Loucy (cell line): ENCODE measurements at regions not wholly inside any gene's neighbourhood (a gene's known extent, or its start where the extent isn't known, plus 50 kb on each side); places are given as distances from the start of the nearest gene placed in this dataset.

Experiments used
- H2AFZ ChIP-seq: fragments of 200-600 bp; sonication (generic); 2 replicates; pipeline ENCODE4 v1.6.0; 2016; ENCODE audit warnings: antibody characterized with exemption, mild to moderate bottlenecking, low read length, moderate library complexity
- H3F3A ChIP-seq: fragments of 200-600 bp; 2 replicates; pipeline ENCODE4 v1.6.0; 2016; ENCODE audit warnings: antibody characterized with exemption, low read depth, mild to moderate bottlenecking
- H3K27me3 ChIP-seq: fragments of 200-600 bp; sonication (generic); 2 replicates; pipeline ENCODE4 v1.6.1; 2014; ENCODE audit warnings: low read length, mild to moderate bottlenecking; ENCODE audit not compliant: insufficient read depth, poor library complexity, severe bottlenecking
- H3K36me3 ChIP-seq: fragments of 200-600 bp; sonication (generic); 2 replicates; pipeline ENCODE4 v1.6.1; 2016; ENCODE audit warnings: low read length; ENCODE audit not compliant: insufficient read depth
- H3K4me1 ChIP-seq: fragments of 200-600 bp; sonication (generic); 2 replicates; pipeline ENCODE4 v1.5.1; 2014; ENCODE audit warnings: low read length, mild to moderate bottlenecking; ENCODE audit not compliant: insufficient read depth, poor library complexity, severe bottlenecking
- H3K4me2 ChIP-seq: fragments of 200-600 bp; sonication (generic); 2 replicates; pipeline ENCODE4 v1.6.0; 2014; ENCODE audit warnings: antibody characterized with exemption, low read length, low read depth, mild to moderate bottlenecking; ENCODE audit not compliant: poor library complexity, severe bottlenecking
- H3K4me3 ChIP-seq: fragments of 200-600 bp; sonication (generic); 2 replicates; pipeline ENCODE4 v1.5.1; 2014; ENCODE audit warnings: low read length, mild to moderate bottlenecking, mixed read lengths; ENCODE audit not compliant: poor library complexity, severe bottlenecking
- H3K79me2 ChIP-seq: fragments of 200-600 bp; sonication (generic); 2 replicates; pipeline ENCODE4 v1.6.1; 2014; ENCODE audit warnings: low read length; ENCODE audit not compliant: insufficient read depth
- H3K9ac ChIP-seq: fragments of 200-600 bp; sonication (generic); 2 replicates; pipeline ENCODE4 v1.6.0; 2014; ENCODE audit warnings: mild to moderate bottlenecking, low read depth, low read length, moderate library complexity; ENCODE audit not compliant: poor library complexity, severe bottlenecking
- H3K9me2 ChIP-seq: fragments of 200-600 bp; sonication (generic); replicated peaks from 2 replicates; pipeline ENCODE4 v1.6.1; 2016; ENCODE audit warnings: low read depth, low read length, mixed read lengths
- H3K9me3 ChIP-seq: fragments of 200-600 bp; sonication (generic); 2 replicates; pipeline ENCODE4 v1.6.1; 2014; ENCODE audit warnings: mild to moderate bottlenecking, antibody characterized with exemption, low read length, low read depth; ENCODE audit not compliant: insufficient read depth
- H4K20me1 ChIP-seq: fragments of 200-600 bp; sonication (generic); 2 replicates; pipeline ENCODE4 v1.6.0; 2014; ENCODE audit warnings: antibody characterized with exemption, low read length, mild to moderate bottlenecking; ENCODE audit not compliant: insufficient read depth, poor library complexity, severe bottlenecking
- CTCF ChIP-seq: fragments of 200-600 bp; sonication (generic); conservative IDR thresholded peaks from 2 replicates; pipeline ENCODE4 v1.5.1; 2014; ENCODE audit warnings: mild to moderate bottlenecking, antibody characterized with exemption, low read length
- EZH2phosphoT487 ChIP-seq: fragments of 200-600 bp; IDR thresholded peaks from 2 replicates; pipeline ENCODE4 v1.6.1; 2018; ENCODE audit warnings: antibody characterized with exemption, mild to moderate bottlenecking, moderate library complexity, borderline replicate concordance

DNA sequence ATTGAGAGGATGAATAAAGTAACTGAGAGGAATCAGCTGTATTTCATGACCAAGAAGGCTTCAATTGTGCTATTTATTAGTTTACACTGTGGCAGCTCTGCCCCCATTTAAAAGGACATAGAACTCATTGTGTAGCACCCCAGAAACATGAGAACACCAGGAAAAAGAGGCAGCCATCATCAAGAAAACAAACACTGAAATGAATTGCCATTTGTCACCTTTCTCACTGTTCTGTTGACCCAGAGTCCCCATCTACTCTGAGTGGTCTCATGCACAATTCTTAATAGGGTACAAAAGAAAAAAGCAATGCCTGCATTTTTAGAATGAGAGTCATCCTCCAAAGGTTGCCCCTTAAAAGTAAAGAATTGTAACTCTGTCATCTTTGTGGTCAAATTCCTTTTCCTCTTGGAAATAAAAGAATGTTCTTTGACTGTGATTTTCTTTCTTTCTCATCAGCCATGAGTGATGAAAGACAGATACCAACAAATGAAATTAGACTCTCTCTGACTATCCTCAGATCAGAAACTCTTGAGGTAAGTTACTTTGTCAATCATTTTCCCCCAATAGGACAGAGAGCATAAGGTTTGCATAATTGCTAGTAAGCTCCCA lies 1941.9 kb upstream of the PIK3C3 start:
- no peaks in the 10 kb centered on the region for H3F3A ChIP-seq
- no peaks in the 10 kb centered on the region for H3K27me3 ChIP-seq
- no peak overlapping the region for H3K9ac ChIP-seq
- H3K9me3 ChIP-seq = no peaks in the 10 kb centered on the region
- H2AFZ ChIP-seq = no peak overlapping the region
- no peak overlapping the region for H3K4me3 ChIP-seq
- no peak overlapping the region for H3K4me2 ChIP-seq
- no peaks in the 10 kb centered on the region for H3K36me3 ChIP-seq
- H3K79me2 ChIP-seq = no peaks in the 10 kb centered on the region
- H3K9me2 ChIP-seq = no peaks in the 10 kb centered on the region
- no peaks in the 10 kb centered on the region for H3K4me1 ChIP-seq
- no peaks in the 10 kb centered on the region for H4K20me1 ChIP-seq
- TF ChIP-seq EZH2phosphoT487 (no peak), CTCF (no peak)

DNA sequence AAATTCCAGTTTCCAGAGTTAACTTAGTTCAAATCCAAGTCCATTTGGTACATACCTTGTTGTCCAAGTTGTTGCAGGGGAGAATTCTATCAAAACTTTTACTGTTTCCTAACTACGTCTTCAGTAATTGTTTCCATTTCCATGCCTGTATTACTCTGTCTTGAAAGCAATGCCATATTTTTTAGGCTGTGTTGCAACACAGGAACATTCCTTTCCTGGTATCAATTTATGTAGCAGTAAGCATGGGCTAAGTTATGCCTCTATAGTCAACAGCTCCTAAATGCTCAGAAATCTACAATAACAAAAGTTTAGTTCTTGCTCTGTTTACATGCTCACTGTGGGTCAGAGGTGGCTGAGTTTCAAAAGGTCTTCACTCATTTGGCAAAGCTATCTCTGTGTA lies 1943.8 kb upstream of the PIK3C3 start:
- Histone ChIP-seq H4K20me1 (no peaks in the 10 kb centered on the region), H3K4me1 (no peaks in the 10 kb centered on the region), H3F3A (no peaks in the 10 kb centered on the region), H3K9me3 (no peaks in the 10 kb centered on the region), H3K79me2 (no peaks in the 10 kb centered on the region), H3K36me3 (no peaks in the 10 kb centered on the region), H3K9ac (no peak overlapping the region), H3K4me2 (no peak overlapping the region), H3K9me2 (no peaks in the 10 kb centered on the region), H2AFZ (no peak overlapping the region), H3K27me3 (no peaks in the 10 kb centered on the region), H3K4me3 (no peak overlapping the region)
- TF ChIP-seq EZH2phosphoT487 = no peak
- no peak for TF ChIP-seq CTCF

DNA sequence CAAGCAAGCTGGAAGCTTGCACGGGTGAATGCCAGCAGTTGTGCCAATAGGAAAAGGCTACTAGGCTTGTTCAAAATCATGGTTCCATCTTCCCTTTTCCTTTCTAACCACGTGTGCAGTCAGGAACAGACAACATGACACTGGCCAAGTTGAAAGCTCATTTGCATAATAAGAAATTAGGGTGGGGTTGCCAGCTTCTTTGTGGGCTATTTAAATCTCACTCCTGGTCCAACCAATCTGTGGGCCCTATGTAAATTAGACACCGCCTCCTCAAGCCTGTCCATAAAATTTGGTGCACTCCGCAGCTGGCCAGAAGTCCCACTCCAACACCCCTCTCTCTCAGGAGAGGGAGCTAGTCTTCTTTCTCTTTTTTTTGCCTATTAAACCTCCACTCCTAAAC lies 1948.4 kb upstream of the PIK3C3 start:
- no peak for TF ChIP-seq CTCF
- no peak for TF ChIP-seq EZH2phosphoT487
- no peak overlapping the region for H2AFZ ChIP-seq
- no peaks in the 10 kb centered on the region for H3F3A ChIP-seq

More for the DNA sequence above, 1948.4 kb upstream of the PIK3C3 start:
- Histone ChIP-seq H3K9me2 (no peaks in the 10 kb centered on the region), H4K20me1 (no peaks in the 10 kb centered on the region), H3K36me3 (no peaks in the 10 kb centered on the region), H3K79me2 (no peaks in the 10 kb centered on the region), H3K4me1 (no peaks in the 10 kb centered on the region), H3K27me3 (no peaks in the 10 kb centered on the region), H3K4me3 (no peak overlapping the region), H3K4me2 (no peak overlapping the region), H3K9ac (no peak overlapping the region), H3K9me3 (no peaks in the 10 kb centered on the region)
